ENCODE measurements at regions not wholly inside any gene's neighbourhood (a gene's known extent, or its start where the extent isn't known, plus 50 kb on each side); places are given as distances from the start of the nearest gene placed in this dataset.

DNA sequence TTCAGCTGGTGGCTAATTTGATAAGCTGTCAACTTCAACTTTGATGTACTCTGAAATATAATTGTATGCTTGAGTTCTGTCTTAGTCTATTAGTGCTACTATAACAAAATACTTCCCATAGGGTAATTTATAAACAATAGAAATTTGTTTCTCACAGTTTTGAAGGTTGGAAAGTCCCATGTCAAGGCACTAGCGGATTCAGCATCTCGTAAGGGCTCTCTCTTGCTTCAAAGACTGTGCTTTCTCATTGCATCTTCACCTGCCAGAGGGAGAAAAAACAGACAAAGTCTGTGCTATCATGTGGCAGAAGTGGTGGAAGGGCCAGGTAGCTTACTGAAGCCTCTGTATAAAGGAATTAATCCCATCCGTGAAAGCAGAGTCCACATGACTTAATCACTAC, 409.2 kb downstream of the CDH7 start:
- TF ChIP-seq RAD21 (conservative IDR thresholded peaks at IDR 0.05 in 1 of 2, IDR thresholded peaks at IDR 0.05 in 1 of 2): no peak
- TF ChIP-seq, protein P1, sequence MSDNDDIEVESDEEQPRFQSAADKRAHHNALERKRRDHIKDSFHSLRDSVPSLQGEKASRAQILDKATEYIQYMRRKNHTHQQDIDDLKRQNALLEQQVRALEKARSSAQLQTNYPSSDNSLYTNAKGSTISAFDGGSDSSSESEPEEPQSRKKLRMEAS (IDR thresholded peaks at IDR 0.05): no peak
- no peak for TF ChIP-seq HDAC2 (IDR thresholded peaks at IDR 0.05)
- TF ChIP-seq, protein P2, sequence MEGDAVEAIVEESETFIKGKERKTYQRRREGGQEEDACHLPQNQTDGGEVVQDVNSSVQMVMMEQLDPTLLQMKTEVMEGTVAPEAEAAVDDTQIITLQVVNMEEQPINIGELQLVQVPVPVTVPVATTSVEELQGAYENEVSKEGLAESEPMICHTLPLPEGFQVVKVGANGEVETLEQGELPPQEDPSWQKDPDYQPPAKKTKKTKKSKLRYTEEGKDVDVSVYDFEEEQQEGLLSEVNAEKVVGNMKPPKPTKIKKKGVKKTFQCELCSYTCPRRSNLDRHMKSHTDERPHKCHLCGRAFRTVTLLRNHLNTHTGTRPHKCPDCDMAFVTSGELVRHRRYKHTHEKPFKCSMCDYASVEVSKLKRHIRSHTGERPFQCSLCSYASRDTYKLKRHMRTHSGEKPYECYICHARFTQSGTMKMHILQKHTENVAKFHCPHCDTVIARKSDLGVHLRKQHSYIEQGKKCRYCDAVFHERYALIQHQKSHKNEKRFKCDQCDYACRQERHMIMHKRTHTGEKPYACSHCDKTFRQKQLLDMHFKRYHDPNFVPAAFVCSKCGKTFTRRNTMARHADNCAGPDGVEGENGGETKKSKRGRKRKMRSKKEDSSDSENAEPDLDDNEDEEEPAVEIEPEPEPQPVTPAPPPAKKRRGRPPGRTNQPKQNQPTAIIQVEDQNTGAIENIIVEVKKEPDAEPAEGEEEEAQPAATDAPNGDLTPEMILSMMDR (IDR thresholded peaks at IDR 0.05): no peak
- TF ChIP-seq MAFK (IDR thresholded peaks at IDR 0.05; ENCODE audit: partially characterized antibody): no peak
- TF ChIP-seq POLR2A (IDR thresholded peaks at IDR 0.05; ENCODE audit: low read length): no peak
- TF ChIP-seq, protein P3, sequence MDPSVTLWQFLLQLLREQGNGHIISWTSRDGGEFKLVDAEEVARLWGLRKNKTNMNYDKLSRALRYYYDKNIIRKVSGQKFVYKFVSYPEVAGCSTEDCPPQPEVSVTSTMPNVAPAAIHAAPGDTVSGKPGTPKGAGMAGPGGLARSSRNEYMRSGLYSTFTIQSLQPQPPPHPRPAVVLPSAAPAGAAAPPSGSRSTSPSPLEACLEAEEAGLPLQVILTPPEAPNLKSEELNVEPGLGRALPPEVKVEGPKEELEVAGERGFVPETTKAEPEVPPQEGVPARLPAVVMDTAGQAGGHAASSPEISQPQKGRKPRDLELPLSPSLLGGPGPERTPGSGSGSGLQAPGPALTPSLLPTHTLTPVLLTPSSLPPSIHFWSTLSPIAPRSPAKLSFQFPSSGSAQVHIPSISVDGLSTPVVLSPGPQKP (IDR thresholded peaks at IDR 0.05; ENCODE audit: low read depth, low read length): no peak
- TF ChIP-seq KDM1A (IDR thresholded peaks at IDR 0.05; ENCODE audit: low read depth): no peak
- TF ChIP-seq RCOR1 (IDR thresholded peaks at IDR 0.05; ENCODE audit: low read depth, low read length): no peak
- TF ChIP-seq CBX2 (IDR thresholded peaks at IDR 0.05; ENCODE audit: borderline replicate concordance, low read depth): no peak
- TF ChIP-seq EP300 (IDR thresholded peaks at IDR 0.05): no peak
- no peak for TF ChIP-seq HOXB5 (CRISPR knock-in tag; IDR thresholded peaks at IDR 0.05)
- no peak for TF ChIP-seq RNF2 (IDR thresholded peaks at IDR 0.05; ENCODE audit: borderline replicate concordance, low read depth)

Measured in A549 (cell line).